B cell (primary cell): ENCODE measurements at regions not wholly inside any gene's neighbourhood (a gene's known extent, or its start where the extent isn't known, plus 50 kb on each side); places are given as distances from the start of the nearest gene placed in this dataset.

Experiments
- CTCF ChIP-seq: fragments of 200-600 bp; IDR thresholded peaks from one replicate; pipeline ENCODE4 v1.8.0; 2022; ENCODE audit warnings: antibody characterized with exemption, mild to moderate bottlenecking
- EZH2 ChIP-seq: IDR thresholded peaks from 2 replicates; pipeline ENCODE4 v1.6.1; 2012; ENCODE audit warnings: borderline replicate concordance, low read depth, mild to moderate bottlenecking, moderate library complexity, low read length; ENCODE audit not compliant: insufficient read depth, poor library complexity, severe bottlenecking

GRCh38 chr3:159458010-159458409 is 530.6 kb upstream of the IL12A start:
- TF ChIP-seq CTCF (no peak), EZH2 (no peak)
